GM12891 (cell line): ENCODE measurements at regions not wholly inside any gene's neighbourhood (a gene's known extent, or its start where the extent isn't known, plus 50 kb on each side); places are given as distances from the start of the nearest gene placed in this dataset.

Experiments
- POLR2A ChIP-seq: IDR thresholded peaks from 2 replicates; pipeline ENCODE4 v1.6.1; 2011; ENCODE audit warnings: low read depth, low read length, control low read depth
- POLR2AphosphoS5 ChIP-seq: IDR thresholded peaks from 2 replicates; pipeline ENCODE4 v1.6.1; 2011; ENCODE audit warnings: low read depth, low read length, control low read depth

GRCh38 chr5:71974165-71974564 is 133.1 kb upstream of the MAP1B start:
- TF ChIP-seq POLR2AphosphoS5 (no peak), POLR2A (no peak)
